ENCODE measurements at regions not wholly inside any gene's neighbourhood (a gene's known extent, or its start where the extent isn't known, plus 50 kb on each side); places are given as distances from the start of the nearest gene placed in this dataset.
"Not testable (repeated sequence)": the region's sequence is repeated elsewhere in the genome, so short reads cannot be mapped to it uniquely, and the experiment has no call there.

- TF ChIP-seq REST (IDR thresholded peaks at IDR 0.05; ENCODE audit: low read depth, low read length); SIN3A (IDR thresholded peaks at IDR 0.05; ENCODE audit: borderline replicate concordance, low read depth, low read length); CTCF (IDR thresholded peaks at IDR 0.05): not testable (repeated sequence)
These were observed 102.4 kb upstream of the GMNC start for GRCh38 chr3:190964931-190965330.
